RPMI8226 (cell line): ENCODE measurements at regions not wholly inside any gene's neighbourhood (a gene's known extent, or its start where the extent isn't known, plus 50 kb on each side); places are given as distances from the start of the nearest gene placed in this dataset.

Experiments used
- DNase-seq: peaks from one replicate; pipeline ENCODE4 v3.0.0-alpha.2; 2015

DNA sequence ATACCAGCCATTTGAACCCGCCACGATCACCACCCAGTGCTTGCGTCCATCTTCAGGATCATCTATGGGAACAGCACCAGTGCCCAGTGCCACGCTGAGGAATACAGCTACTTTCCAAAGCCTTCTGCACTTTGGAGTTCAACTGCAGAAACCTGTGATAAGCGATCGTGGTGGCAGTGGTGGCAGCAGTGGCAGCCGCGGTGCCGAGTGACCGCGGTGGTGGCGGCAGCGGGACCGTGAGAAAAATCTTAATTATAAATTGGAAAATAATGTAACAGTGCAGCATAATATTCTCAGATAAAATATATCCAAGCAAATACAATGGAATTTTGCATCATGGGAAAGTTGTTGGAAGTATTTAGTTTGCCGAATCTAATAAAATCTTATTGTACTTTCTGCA is 2270.9 kb downstream of the PCDH9 start:
- DNase-seq, result no peak

DNA sequence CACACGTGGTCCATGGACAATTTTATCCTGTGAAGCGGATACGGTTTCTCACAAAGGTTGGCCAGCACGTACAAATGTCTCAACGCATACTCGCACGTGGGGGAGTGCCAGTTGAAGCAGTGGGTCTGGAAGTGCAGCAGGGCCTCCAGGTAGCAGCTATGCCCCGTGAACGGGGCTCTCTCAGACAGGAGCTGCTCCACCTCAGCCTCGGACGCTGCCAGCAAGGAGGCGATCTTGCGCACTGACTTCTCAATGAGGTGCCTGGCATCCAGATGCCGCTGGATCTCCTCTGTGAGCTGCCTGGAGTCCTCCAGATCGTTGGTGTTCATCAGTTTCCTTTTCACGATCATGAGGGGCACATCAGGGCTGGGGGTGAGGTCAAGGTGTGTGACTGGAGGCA is 2272.0 kb downstream of the PCDH9 start:
- DNase-seq, result no peak

GRCh38 chr13:64938660-64939059 is 2291.5 kb downstream of the PCDH9 start:
- DNase-seq, result no peak

DNA sequence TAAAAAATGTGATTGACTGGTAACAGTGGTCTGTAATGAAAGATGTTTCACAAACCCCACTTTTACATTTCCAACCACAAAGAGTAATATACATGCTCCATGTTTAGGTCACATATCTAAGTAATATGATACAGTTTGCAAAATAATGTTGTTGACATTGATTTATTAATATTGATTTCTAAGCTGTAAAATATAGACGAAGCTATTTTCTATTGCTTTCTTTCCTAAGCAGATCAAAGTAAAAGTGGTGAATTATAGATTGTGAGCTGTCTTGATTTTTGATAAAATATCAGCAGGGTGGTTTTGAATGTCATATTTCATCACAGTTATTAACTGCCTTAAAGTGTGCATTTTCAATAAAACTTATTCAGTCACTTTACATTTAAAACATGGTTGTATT is 2292.8 kb downstream of the PCDH9 start:
- DNase-seq, result no peak

DNA sequence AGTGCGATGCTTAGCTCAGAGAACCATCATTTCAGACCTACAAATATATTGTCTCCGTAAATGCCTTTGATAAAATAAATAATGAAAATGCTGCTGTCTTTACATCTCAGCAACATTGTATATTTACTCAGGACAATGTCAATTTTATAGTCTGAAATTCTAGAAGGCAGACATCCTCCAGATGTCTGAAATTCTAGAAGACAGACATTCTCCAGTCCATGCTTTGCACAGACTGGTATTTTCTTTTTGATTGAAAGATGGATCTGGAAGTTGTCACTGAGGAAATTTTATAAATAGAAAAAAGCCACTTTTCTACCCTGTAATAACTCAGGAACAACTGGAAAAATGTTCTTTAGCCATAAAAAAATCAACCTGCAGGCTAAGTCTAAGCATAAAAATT is 2293.3 kb downstream of the PCDH9 start:
- no peak for DNase-seq

DNA sequence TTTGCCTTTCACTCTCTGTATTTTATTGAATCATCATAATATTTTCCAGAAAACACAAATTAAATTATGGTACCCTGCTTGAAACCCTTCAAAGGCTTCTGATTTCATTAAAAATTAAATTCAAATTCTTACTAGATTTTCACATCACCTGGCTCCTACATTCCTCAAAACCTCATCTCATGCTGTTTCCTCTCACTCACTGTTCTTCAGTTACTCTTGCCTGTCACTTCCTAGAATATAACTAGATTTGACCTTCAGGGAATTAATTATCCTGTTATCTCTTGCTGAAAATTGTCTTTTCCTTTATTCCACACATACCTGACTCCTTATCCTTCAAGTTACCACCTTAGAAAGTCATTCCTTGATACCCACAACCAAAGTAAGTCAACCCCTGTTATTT is 2294.7 kb downstream of the PCDH9 start:
- no peak for DNase-seq

DNA sequence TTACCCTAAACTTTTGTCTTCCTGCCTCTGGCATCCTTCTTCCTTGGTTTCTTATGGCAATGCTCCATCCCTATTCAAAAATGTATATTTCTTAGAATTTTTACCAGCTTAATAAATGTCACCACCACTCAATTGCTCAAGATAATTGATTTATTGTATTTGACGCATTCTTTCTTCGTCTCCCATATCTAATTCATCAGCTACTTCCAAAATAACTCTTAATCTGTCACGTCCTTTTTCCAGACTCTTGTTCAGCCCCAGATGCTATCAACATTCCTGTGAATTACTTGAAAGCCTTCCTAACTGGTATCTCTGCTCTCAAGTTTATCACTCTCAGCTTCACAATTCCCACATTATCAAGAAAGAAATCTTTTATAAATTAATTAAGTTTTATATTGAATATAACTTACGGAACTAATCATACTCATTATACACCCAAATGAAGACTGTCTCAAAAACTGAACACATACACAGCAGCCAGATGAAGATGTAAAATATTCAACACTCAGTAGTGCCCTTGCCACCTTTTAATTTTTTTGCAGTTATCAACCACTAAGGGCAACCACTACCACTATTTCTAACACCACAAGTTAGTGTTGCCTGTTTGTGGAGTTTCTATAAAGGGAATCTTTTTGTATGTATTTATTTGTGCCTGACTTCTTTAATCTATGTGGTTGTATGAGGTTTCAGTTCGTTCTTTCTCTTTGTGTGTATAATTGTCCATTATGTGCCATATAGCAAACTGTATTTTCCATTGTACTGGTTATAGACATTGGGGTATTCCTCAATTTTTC is 2295.4 kb downstream of the PCDH9 start:
- DNase-seq, result no peak

DNA sequence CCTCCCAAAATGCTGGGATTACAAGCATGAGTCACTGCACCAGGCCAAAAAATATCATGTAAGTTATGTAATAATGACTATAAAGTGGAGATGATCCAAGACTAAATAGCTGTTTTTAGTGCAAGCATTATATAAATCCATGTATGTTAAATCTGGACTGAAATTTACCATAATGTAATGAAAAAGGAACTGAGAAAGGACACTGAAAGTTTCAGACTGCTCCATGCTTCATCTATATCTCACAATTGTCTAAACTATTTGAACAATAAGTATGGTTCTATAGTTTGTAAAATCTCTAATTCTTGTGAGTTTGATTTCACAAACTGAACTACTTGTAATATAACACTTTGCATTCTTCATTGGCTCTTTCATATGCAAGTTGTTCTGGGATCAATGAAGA is 2299.5 kb downstream of the PCDH9 start:
- no peak for DNase-seq

GRCh38 chr13:64928696-64929499 is 2301.2 kb downstream of the PCDH9 start:
- no peak for DNase-seq

GRCh38 chr13:64925727-64926126 is 2304.4 kb downstream of the PCDH9 start:
- DNase-seq, result no peak

DNA sequence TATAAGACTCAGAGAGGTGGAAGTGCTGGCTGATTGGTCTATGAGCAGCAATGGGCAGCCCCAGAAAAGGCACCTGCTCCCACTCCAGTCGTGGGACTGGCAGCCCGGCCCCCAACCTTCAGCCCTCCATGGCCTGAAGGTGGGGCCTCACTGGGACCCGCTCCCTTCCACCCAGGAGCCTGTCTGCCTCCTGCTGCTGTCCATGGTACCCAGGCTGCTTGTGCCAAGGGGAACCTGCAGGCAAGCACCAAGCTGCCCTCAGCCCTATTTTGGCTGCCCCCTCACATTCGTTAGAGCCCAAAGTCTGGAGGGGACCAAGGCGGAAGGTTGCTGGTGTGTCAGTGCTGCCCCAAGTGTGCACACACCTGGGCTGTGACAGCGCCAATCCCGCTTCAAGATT is 2304.9 kb downstream of the PCDH9 start:
- DNase-seq, result no peak

- DNase-seq, result no peak
Measured at GRCh38 chr13:64924401-64924800, 2305.7 kb downstream of the PCDH9 start.

DNA sequence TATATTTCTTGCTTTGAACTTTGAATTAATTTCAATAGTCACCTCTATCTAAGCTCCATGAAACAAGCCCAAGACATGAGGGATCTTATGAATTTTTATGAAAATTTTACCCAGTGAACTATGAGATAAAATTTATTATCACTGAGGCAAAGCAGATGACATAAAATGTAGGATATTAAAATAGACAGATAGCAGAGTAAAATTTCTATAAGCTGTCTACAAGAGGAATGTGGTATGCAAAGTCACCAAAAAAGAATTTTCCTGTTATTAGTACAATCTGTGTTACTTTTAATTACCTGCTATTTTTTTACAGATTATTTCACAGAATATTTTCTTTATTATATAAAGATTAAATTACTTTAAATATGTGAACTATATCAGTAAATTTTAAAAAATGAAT is 2312.6 kb downstream of the PCDH9 start:
- DNase-seq, result no peak

DNA sequence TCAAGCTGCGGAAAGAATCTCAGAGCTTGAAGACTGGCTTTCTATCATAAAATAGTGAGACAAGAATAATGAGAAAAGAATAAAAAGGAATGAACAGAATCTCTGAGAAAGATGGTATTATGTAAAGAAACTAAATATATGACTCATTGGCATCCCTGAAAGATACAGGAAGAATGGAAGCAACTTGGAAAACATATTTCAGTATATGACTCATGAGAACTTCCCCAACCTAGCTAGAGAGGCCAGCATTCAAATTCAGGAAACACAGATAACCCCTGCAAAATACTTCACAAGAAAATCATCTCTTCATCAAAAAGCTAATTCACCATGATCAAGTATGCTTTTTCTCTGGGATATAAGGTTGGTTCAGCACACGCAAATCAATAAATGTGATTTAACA is 2318.0 kb downstream of the PCDH9 start:
- no peak for DNase-seq

DNA sequence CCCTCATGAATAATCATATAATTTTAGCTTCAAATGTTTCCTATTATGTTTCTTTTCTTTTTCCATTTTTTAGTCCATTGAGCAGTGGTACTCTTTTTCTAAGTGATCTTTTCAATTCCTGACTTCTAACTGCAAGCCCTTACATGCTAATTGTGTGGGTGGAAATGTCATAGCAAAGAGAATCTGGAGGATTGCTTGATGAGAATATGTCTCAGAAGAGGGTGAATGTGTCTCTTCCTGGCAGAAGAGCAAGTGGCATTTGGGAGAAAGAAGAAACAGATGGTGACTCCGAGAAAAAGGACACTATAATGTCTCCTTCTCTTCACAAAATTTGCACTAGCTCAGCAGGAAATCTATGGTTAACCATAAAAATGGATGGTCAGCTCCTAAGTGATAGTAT is 2320.0 kb downstream of the PCDH9 start:
- no peak for DNase-seq

GRCh38 chr13:64909184-64909583 is 2321.0 kb downstream of the PCDH9 start:
- no peak for DNase-seq

GRCh38 chr13:64900039-64900438 is 2330.1 kb downstream of the PCDH9 start:
- DNase-seq, result no peak

DNA sequence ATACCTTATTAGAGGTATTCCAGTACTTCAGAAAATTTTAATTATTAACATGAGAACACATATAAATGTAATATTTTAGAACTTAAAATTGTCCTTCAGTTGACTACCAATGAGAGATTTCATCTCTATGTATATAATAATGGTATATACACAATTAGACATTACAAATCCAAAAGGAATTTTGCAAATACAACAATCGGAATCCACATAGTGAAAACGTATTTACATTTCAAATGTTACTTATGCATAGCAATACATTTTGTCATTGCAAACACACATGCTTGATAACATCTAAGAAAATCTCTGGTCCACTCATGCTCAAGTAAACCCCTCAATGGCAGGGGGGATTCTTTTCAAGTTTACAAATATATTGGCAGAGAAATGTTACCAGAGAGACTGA is 2345.2 kb downstream of the PCDH9 start:
- no peak for DNase-seq

- no peak for DNase-seq
Measured at GRCh38 chr13:64877176-64877575, 2353.0 kb downstream of the PCDH9 start.

- no peak for DNase-seq
Measured at GRCh38 chr13:64871742-64872141, 2358.4 kb downstream of the PCDH9 start.

GRCh38 chr13:64869539-64869938 is 2360.6 kb downstream of the PCDH9 start:
- no peak for DNase-seq

GRCh38 chr13:64867856-64868255 is 2362.3 kb downstream of the PCDH9 start:
- no peak for DNase-seq

DNA sequence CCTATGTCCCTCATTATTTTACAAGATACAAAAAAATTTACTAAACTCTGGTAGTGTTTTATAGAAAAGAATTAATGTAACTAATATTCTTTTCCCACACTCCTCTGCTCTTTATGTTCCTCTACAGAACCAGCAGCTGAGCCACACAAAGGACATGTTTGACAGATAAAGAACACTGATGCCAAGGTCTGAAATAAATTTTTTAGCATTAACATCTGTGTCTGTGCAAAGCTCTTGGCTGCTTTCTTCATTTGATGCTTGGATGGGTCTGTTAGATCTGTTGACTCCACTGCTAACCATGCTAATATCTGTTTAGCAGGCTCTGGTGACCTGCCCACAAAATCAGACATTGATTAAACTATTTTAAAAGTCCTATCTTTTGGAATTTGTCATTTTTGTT is 2363.8 kb downstream of the PCDH9 start:
- no peak for DNase-seq

GRCh38 chr13:64855506-64855905 is 2374.6 kb downstream of the PCDH9 start:
- no peak for DNase-seq

DNA sequence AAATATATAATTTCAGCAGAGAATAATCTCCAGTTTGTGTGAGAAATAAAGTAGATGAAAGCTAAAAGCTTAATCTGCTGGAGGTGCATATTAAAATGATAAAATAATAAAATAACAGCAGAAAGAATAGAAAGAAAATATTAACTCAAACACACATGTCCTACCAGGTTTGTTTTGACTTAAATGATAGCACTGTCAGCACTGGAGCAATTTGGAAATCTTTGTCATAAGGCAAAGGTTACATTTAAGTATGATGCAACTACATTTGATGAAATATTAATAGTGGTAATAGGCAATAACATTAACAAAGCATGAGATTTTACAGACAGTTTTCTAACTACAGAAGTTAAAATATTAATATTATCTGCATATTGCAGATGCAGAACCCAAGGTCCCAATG is 2380.1 kb downstream of the PCDH9 start:
- DNase-seq, result no peak
